ENCODE measurements at regions not wholly inside any gene's neighbourhood (a gene's known extent, or its start where the extent isn't known, plus 50 kb on each side); places are given as distances from the start of the nearest gene placed in this dataset.

- no peak overlapping the region for H3K4me3 ChIP-seq
- no peaks in the 10 kb centered on the region for H3K9me3 ChIP-seq
- TF ChIP-seq CTCF (IDR thresholded peaks at IDR 0.05) = no peak
- no peak for TF ChIP-seq POLR2A (IDR thresholded peaks at IDR 0.05)
- no peaks in the 10 kb centered on the region for H3K27me3 ChIP-seq
- no peak overlapping the region for H3K27ac ChIP-seq
- no peaks in the 10 kb centered on the region for H3K36me3 ChIP-seq (ENCODE audit: low read depth, missing control alignments)
- H3K4me1 ChIP-seq = no peaks in the 10 kb centered on the region
- intact Hi-C loops (cut with DNase I; ENCODE audit: low total_unique reads) = no loop called here
- WGBS, 2 donors = 83 to 90% methylated on average over 3 of the region's 3 CpGs
- DNase-seq = no peak
Measured at GRCh38 chr5:6235726-6236125, 142.6 kb downstream of the MED10 start.

- intact Hi-C loops (cut with DNase I; ENCODE audit: low total_unique reads) = no loop called here
- WGBS, 2 donors = 82 to 84% methylated on average over 23 of the region's 23 CpGs
- no peak for DNase-seq
Measured at GRCh38 chr5:6228257-6229250, 149.8 kb downstream of the MED10 start.

GRCh38 chr5:6225121-6225607 lies 153.2 kb downstream of the MED10 start:
- Histone ChIP-seq H3K36me3 (ENCODE audit: low read depth, missing control alignments) (no peaks in the 10 kb centered on the region), H3K4me1 (no peaks in the 10 kb centered on the region), H3K4me3 (no peak overlapping the region), H3K27ac (no peak overlapping the region), H3K27me3 (no peaks in the 10 kb centered on the region), H3K9me3 (no peaks in the 10 kb centered on the region)
- no peak for TF ChIP-seq POLR2A (IDR thresholded peaks at IDR 0.05)
- TF ChIP-seq CTCF (IDR thresholded peaks at IDR 0.05) = no peak
- intact Hi-C loops (cut with DNase I; ENCODE audit: low total_unique reads) = no loop called here
- WGBS, 2 donors = 77 to 86% methylated on average over 7 of the region's 7 CpGs
- no peak for DNase-seq

More at GRCh38 chr5:6228257-6229250, 149.8 kb downstream of the MED10 start:
- Histone ChIP-seq H3K9me3 (no peaks in the 10 kb centered on the region), H3K4me3 (no peak overlapping the region), H3K27ac (no peak overlapping the region), H3K4me1 (no peaks in the 10 kb centered on the region), H3K27me3 (no peaks in the 10 kb centered on the region), H3K36me3 (ENCODE audit: low read depth, missing control alignments) (no peaks in the 10 kb centered on the region)
- TF ChIP-seq POLR2A (IDR thresholded peaks at IDR 0.05) (no peak), CTCF (IDR thresholded peaks at IDR 0.05) (no peak)

- Histone ChIP-seq H3K4me1 (no peaks in the 10 kb centered on the region), H3K36me3 (ENCODE audit: low read depth, missing control alignments) (no peaks in the 10 kb centered on the region), H3K9me3 (no peaks in the 10 kb centered on the region), H3K27ac (no peak overlapping the region), H3K4me3 (no peak overlapping the region), H3K27me3 (no peaks in the 10 kb centered on the region)
- intact Hi-C loops (cut with DNase I; ENCODE audit: low total_unique reads) = no loop called here
- WGBS, 2 donors = 84 to 86% methylated on average over 5 of the region's 5 CpGs
- no peak for DNase-seq
- no peak for TF ChIP-seq CTCF (IDR thresholded peaks at IDR 0.05)
- TF ChIP-seq POLR2A (IDR thresholded peaks at IDR 0.05) = no peak
Measured at GRCh38 chr5:6224406-6224805, 153.9 kb downstream of the MED10 start.
